Colonic mucosa (tissue), 4 donors: ENCODE measurements at regions not wholly inside any gene's neighbourhood (a gene's known extent, or its start where the extent isn't known, plus 50 kb on each side); places are given as distances from the start of the nearest gene placed in this dataset.

Experiments used
- DNase-seq: peaks from one replicate; pipeline ENCODE4 v3.0.0-alpha.2; 2020
- H3K27ac ChIP-seq: fragments of 200-600 bp; one replicate; pipeline ENCODE4 v1.8.0; 2021
- H3K27me3 ChIP-seq: fragments of 200-600 bp; one replicate; pipeline ENCODE4 v1.8.0; 2021
- H3K36me3 ChIP-seq: fragments of 200-600 bp; one replicate; pipeline ENCODE4 v1.8.0; 2021
- H3K4me1 ChIP-seq: fragments of 200-600 bp; one replicate; pipeline ENCODE4 v1.8.0; 2021; ENCODE audit warnings: mild to moderate bottlenecking
- H3K4me3 ChIP-seq: fragments of 200-600 bp; one replicate; pipeline ENCODE4 v1.8.0; 2021
- H3K9ac ChIP-seq, 2 donors: one replicate each; pipeline ENCODE4 v1.7.0; 2013; ENCODE audit warnings: control low read depth in 2 of 2, low read depth in 2 of 2, low read length in 2 of 2
- H3K9me3 ChIP-seq: fragments of 200-600 bp; one replicate; pipeline ENCODE4 v1.8.0; 2021
- intact Hi-C: fragments of 100-400 bp; cut with DNase I; formaldehyde crosslinking; loops from one replicate; pipeline ENCODE4 v1.14.1; 2022
- TF ChIP-seq, protein P1 (sequence below): fragments of 200-600 bp; IDR thresholded peaks from one replicate; pipeline ENCODE4 v1.8.0; 2022; ENCODE audit warnings: antibody characterized with exemption, mild to moderate bottlenecking
- donor health status: healthy.
- donor health status: DM: no; HTN: no; CAD: no.
- donor health status: DM: no; HTN: no; CAD: no.

DNA sequence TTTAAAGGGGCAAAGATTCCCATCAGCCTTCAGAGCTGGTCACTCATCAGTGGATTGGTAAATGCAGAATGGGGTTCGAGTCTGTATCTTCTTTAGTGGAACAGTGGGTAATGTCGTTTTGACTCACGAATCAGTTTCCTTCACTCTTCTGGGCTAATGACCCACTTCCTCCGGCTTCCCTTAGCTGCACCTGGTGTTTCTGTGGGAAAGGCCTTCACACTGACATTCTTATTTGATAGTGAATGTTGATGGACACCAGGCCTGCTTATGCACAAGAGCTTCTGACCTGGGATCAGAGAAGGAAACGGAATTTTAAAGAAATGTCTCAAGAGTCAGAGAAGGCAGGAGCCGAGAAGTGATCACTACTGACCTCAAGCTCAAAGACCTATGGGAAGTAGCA, 272.0 kb upstream of the SULF2 start:
- H3K9ac ChIP-seq = no peak overlapping the region
- TF ChIP-seq, protein P1, sequence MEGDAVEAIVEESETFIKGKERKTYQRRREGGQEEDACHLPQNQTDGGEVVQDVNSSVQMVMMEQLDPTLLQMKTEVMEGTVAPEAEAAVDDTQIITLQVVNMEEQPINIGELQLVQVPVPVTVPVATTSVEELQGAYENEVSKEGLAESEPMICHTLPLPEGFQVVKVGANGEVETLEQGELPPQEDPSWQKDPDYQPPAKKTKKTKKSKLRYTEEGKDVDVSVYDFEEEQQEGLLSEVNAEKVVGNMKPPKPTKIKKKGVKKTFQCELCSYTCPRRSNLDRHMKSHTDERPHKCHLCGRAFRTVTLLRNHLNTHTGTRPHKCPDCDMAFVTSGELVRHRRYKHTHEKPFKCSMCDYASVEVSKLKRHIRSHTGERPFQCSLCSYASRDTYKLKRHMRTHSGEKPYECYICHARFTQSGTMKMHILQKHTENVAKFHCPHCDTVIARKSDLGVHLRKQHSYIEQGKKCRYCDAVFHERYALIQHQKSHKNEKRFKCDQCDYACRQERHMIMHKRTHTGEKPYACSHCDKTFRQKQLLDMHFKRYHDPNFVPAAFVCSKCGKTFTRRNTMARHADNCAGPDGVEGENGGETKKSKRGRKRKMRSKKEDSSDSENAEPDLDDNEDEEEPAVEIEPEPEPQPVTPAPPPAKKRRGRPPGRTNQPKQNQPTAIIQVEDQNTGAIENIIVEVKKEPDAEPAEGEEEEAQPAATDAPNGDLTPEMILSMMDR = no peak
- intact Hi-C loops = no loop called here
- DNase-seq = no peak
- H3K36me3 ChIP-seq = no peaks in the 10 kb centered on the region
- no peaks in the 10 kb centered on the region for H3K4me1 ChIP-seq
- no peak overlapping the region for H3K27ac ChIP-seq
- H3K4me3 ChIP-seq = no peak overlapping the region
- no peaks in the 10 kb centered on the region for H3K9me3 ChIP-seq
- H3K27me3 ChIP-seq = no peaks in the 10 kb centered on the region

DNA sequence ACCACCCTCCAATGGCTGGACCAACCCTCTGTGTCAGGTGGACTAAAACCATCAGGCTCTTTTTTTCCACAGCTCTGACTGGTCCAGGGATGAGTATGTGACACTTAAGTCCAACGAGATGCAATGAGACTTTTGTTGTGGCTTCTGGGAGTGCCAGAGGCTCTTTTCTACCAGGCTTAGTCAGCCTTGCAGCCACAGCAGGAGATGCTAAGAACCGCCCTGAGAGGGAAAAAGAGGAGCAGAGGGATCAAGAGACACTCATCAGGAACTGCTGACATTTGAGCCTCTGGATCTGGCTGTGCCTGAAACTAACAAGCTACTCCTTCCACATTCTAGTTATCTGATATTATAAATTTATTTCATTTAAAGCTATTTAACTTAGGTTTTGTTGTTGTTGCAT, 270.9 kb upstream of the SULF2 start:
- H3K36me3 ChIP-seq = no peaks in the 10 kb centered on the region
- H3K9me3 ChIP-seq = no peaks in the 10 kb centered on the region
- no peak overlapping the region for H3K9ac ChIP-seq
- intact Hi-C loops = no loop called here
- H3K4me3 ChIP-seq = no peak overlapping the region
- H3K27me3 ChIP-seq = no peaks in the 10 kb centered on the region
- no peak overlapping the region for H3K27ac ChIP-seq
- no peak for DNase-seq
- TF ChIP-seq, protein P1 = no peak
- H3K4me1 ChIP-seq = no peaks in the 10 kb centered on the region

DNA sequence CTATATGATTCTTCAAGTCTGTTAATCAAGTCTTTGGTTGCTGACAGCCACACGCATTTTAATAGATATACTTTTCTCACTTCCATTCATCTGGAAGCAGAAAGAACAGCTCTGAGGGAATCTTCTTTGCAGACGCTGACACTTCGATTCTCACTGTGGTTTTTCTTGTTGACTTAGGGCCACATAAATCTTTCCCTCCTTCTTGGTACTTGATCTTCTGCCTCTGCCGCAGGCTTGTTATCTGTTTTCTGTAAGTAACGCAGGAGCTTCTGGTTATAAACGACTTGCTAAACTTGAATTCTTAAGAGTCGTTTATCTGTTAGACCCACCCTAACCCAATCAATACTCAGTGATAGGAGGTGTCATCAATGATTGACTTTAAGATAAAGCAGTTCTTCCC, 268.8 kb upstream of the SULF2 start:
- Histone ChIP-seq H3K9me3 (no peaks in the 10 kb centered on the region), H3K36me3 (no peaks in the 10 kb centered on the region), H3K4me3 (no peak overlapping the region), H3K27ac (no peak overlapping the region), H3K4me1 (no peaks in the 10 kb centered on the region), H3K9ac (no peak overlapping the region), H3K27me3 (no peaks in the 10 kb centered on the region)
- intact Hi-C loops = no loop called here
- TF ChIP-seq, protein P1 = no peak
- DNase-seq = no peak

DNA sequence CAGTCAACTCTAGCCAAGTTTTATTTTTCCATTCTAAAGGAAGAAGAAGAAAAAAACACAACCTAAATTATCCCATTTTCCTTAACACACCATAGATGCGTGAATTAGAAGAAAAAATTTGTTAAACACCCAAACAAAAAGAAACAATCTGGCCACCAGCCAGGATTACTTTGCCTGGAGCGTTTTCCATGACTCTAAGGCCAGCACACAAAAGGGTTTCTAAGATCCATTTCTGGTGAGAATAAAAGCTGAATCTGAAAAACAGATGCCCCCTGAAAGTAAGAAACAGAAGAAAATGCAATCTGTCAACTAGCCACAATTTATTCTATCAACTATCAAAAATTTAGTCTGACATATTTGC, 267.2 kb upstream of the SULF2 start:
- no peak overlapping the region for H3K27ac ChIP-seq
- no peak for DNase-seq
- TF ChIP-seq, protein P1 = no peak
- no peaks in the 10 kb centered on the region for H3K4me1 ChIP-seq
- intact Hi-C loops = no loop called here
- H3K36me3 ChIP-seq = no peaks in the 10 kb centered on the region
- no peak overlapping the region for H3K4me3 ChIP-seq
- H3K9ac ChIP-seq = no peak overlapping the region
- H3K9me3 ChIP-seq = no peaks in the 10 kb centered on the region
- H3K27me3 ChIP-seq = no peaks in the 10 kb centered on the region

DNA sequence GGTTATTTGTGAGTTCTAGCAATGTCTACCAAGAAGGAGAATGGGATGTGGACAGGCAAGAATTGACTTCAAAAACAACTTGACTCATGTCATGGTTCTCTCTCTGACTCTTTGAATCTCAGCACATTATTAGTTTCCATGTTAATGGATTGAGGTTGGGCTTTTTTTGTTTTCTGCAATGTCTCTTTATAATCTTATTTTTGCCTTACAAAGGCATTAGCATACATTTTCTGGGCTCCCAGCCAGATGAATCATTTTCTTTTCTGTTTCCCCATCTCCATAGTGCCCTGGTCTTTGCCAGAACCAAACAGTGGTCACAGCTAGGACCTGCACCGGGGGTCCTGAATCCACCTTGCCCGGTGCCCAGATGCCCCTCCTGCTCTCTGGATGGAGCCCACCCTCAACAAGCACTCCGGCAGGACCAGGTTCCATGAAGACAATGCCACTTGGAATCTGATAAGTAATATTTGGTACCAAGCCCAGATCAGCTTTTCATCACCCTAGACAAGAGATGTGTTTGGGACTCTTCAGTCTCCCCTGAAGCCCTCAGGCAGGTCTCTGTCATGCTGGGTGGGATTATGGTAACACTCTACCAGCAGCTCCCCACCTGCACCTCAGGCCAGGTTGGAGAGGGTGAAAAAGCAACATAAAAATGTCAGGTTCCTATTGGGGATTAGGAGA, 266.7 kb upstream of the SULF2 start:
- Histone ChIP-seq H3K4me3 (no peak overlapping the region), H3K27me3 (no peaks in the 10 kb centered on the region), H3K4me1 (no peaks in the 10 kb centered on the region), H3K27ac (no peak overlapping the region), H3K9me3 (no peaks in the 10 kb centered on the region), H3K36me3 (no peaks in the 10 kb centered on the region), H3K9ac (no peak overlapping the region)
- DNase-seq = no peak
- intact Hi-C loops = no loop called here
- TF ChIP-seq, protein P1 = no peak
